ENCODE measurements at regions not wholly inside any gene's neighbourhood (a gene's known extent, or its start where the extent isn't known, plus 50 kb on each side); places are given as distances from the start of the nearest gene placed in this dataset.

DNA sequence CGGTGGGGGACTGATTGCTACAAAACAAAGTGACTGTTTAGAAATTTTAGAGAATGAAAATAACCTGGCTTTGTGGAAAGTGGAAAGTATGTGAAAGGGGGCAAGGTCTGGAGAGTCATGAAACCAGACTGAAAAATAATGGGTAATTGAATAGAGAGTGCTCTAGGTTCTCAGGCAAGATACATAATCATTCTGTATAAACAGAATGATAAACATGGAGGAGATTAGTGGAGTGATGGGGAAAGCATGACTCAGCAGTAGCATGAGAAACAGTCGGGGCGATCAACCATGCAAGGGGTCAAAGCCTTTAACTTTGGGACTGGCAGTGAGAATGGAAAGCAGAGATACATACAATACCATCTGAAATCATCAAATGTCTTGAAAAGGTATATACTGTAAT lies 332.5 kb downstream of the CCER1 start:
- TF ChIP-seq, protein P1, sequence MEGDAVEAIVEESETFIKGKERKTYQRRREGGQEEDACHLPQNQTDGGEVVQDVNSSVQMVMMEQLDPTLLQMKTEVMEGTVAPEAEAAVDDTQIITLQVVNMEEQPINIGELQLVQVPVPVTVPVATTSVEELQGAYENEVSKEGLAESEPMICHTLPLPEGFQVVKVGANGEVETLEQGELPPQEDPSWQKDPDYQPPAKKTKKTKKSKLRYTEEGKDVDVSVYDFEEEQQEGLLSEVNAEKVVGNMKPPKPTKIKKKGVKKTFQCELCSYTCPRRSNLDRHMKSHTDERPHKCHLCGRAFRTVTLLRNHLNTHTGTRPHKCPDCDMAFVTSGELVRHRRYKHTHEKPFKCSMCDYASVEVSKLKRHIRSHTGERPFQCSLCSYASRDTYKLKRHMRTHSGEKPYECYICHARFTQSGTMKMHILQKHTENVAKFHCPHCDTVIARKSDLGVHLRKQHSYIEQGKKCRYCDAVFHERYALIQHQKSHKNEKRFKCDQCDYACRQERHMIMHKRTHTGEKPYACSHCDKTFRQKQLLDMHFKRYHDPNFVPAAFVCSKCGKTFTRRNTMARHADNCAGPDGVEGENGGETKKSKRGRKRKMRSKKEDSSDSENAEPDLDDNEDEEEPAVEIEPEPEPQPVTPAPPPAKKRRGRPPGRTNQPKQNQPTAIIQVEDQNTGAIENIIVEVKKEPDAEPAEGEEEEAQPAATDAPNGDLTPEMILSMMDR (conservative IDR thresholded peaks at IDR 0.05 in 1 of 2, IDR thresholded peaks at IDR 0.05 in 1 of 2; ENCODE audit: extremely low read depth in 1 of 2, insufficient read depth in 1 of 2, low read depth in 1 of 2, low read length in 2 of 2): no peak
- no peak for TF ChIP-seq EZH2 (IDR thresholded peaks at IDR 0.05; ENCODE audit: borderline replicate concordance, low read length)
